Endometrial microvascular endothelial cells (primary cell): ENCODE measurements at regions not wholly inside any gene's neighbourhood (a gene's known extent, or its start where the extent isn't known, plus 50 kb on each side); places are given as distances from the start of the nearest gene placed in this dataset.

Experiments used
- in situ Hi-C: cut with HindIII; loops from 2 replicates; pipeline ENCODE4 v1.10.0; 2017; ENCODE audit warnings: low sequenced_read_pairs, low pct_unique_long_range_greater_than_20kb; ENCODE audit errors: inconsistent ontology term

- in situ Hi-C loops = no loop called here
Observed at GRCh38 chr15:47326410-47327333, 390.6 kb upstream of the SEMA6D start.

- in situ Hi-C loops = no loop called here
Observed at GRCh38 chr15:47331829-47332393, 385.4 kb upstream of the SEMA6D start.

- in situ Hi-C loops = no loop called here
Observed at GRCh38 chr15:47332481-47332880, 384.8 kb upstream of the SEMA6D start.

- in situ Hi-C loops = no loop called here
Observed at GRCh38 chr15:47333734-47334133, 383.6 kb upstream of the SEMA6D start.

GRCh38 chr15:47334805-47335535, 382.3 kb upstream of the SEMA6D start:
- in situ Hi-C loops = no loop called here

- in situ Hi-C loops = no loop called here
Observed at GRCh38 chr15:47337106-47337505, 380.2 kb upstream of the SEMA6D start.

GRCh38 chr15:47337836-47338235, 379.5 kb upstream of the SEMA6D start:
- in situ Hi-C loops = no loop called here

- in situ Hi-C loops = no loop called here
Observed at GRCh38 chr15:47338771-47339170, 378.5 kb upstream of the SEMA6D start.

GRCh38 chr15:47339800-47340570, 377.3 kb upstream of the SEMA6D start:
- in situ Hi-C loops = no loop called here

- in situ Hi-C loops = no loop called here
Observed at GRCh38 chr15:47340571-47340920, 376.8 kb upstream of the SEMA6D start.

GRCh38 chr15:47349179-47349578, 368.1 kb upstream of the SEMA6D start:
- in situ Hi-C loops = no loop called here

GRCh38 chr15:47351501-47351900, 365.8 kb upstream of the SEMA6D start:
- in situ Hi-C loops = no loop called here

- in situ Hi-C loops = no loop called here
Observed at GRCh38 chr15:47352217-47352616, 365.1 kb upstream of the SEMA6D start.

GRCh38 chr15:47355759-47356158, 361.5 kb upstream of the SEMA6D start:
- in situ Hi-C loops = no loop called here

GRCh38 chr15:47356297-47356696, 361.0 kb upstream of the SEMA6D start:
- in situ Hi-C loops = no loop called here

- in situ Hi-C loops = no loop called here
Observed at GRCh38 chr15:47358876-47359275, 358.4 kb upstream of the SEMA6D start.

GRCh38 chr15:47360305-47360704, 357.0 kb upstream of the SEMA6D start:
- in situ Hi-C loops = no loop called here

- in situ Hi-C loops = no loop called here
Observed at GRCh38 chr15:47362118-47362905, 355.0 kb upstream of the SEMA6D start.
